Ishikawa (cell line): ENCODE measurements at regions not wholly inside any gene's neighbourhood (a gene's known extent, or its start where the extent isn't known, plus 50 kb on each side); places are given as distances from the start of the nearest gene placed in this dataset.

Experiments used
- CEBPB ChIP-seq: IDR thresholded peaks from 2 replicates; pipeline ENCODE4 v1.6.1; 2012
- CREB1 ChIP-seq: IDR thresholded peaks from 2 replicates; pipeline ENCODE4 v1.6.1; 2012; ENCODE audit warnings: low read depth
- EGR1 ChIP-seq: IDR thresholded peaks from 2 replicates; pipeline ENCODE4 v1.6.1; 2012
- EP300 ChIP-seq: IDR thresholded peaks from 2 replicates; pipeline ENCODE4 v1.6.1; 2012; ENCODE audit warnings: borderline replicate concordance
- FOXM1 ChIP-seq: IDR thresholded peaks from 2 replicates; pipeline ENCODE4 v1.6.1; 2012; ENCODE audit warnings: low read depth, borderline replicate concordance
- MAX ChIP-seq: IDR thresholded peaks from 2 replicates; pipeline ENCODE4 v1.6.1; 2012
- NFIC ChIP-seq: IDR thresholded peaks from 2 replicates; pipeline ENCODE4 v1.6.1; 2012
- RAD21 ChIP-seq: IDR thresholded peaks from 2 replicates; pipeline ENCODE4 v1.6.1; 2012; ENCODE audit warnings: low read depth
- TAF1 ChIP-seq: IDR thresholded peaks from 2 replicates; pipeline ENCODE4 v1.6.1; 2012; ENCODE audit warnings: low read depth, mild to moderate bottlenecking
- TCF12 ChIP-seq: IDR thresholded peaks from 2 replicates; pipeline ENCODE4 v1.6.1; 2012; ENCODE audit warnings: low read depth
- TEAD4 ChIP-seq: IDR thresholded peaks from 2 replicates; pipeline ENCODE4 v1.6.1; 2012
- YY1 ChIP-seq: IDR thresholded peaks from 2 replicates; pipeline ENCODE4 v1.6.1; 2012; ENCODE audit warnings: low read depth
- ZBTB7A ChIP-seq: IDR thresholded peaks from 2 replicates; pipeline ENCODE4 v1.6.1; 2012; ENCODE audit warnings: low read depth
- TF ChIP-seq, protein P1 (sequence below): IDR thresholded peaks from 2 replicates; pipeline ENCODE4 v1.6.1; 2012; ENCODE audit warnings: low read depth, mild to moderate bottlenecking
- TF ChIP-seq, protein P2 (sequence below): IDR thresholded peaks from 2 replicates; pipeline ENCODE4 v1.6.1; 2012

GRCh38 chr7:115441033-115441432 lies 519.1 kb downstream of the MDFIC start:
- TF ChIP-seq EGR1 (no peak), FOXM1 (no peak), TEAD4 (no peak), MAX (no peak), EP300 (no peak), ZBTB7A (no peak), YY1 (no peak), CREB1 (no peak), RAD21 (no peak), TAF1 (no peak), CEBPB (no peak), NFIC (no peak), TCF12 (no peak)
- TF ChIP-seq, protein P1, sequence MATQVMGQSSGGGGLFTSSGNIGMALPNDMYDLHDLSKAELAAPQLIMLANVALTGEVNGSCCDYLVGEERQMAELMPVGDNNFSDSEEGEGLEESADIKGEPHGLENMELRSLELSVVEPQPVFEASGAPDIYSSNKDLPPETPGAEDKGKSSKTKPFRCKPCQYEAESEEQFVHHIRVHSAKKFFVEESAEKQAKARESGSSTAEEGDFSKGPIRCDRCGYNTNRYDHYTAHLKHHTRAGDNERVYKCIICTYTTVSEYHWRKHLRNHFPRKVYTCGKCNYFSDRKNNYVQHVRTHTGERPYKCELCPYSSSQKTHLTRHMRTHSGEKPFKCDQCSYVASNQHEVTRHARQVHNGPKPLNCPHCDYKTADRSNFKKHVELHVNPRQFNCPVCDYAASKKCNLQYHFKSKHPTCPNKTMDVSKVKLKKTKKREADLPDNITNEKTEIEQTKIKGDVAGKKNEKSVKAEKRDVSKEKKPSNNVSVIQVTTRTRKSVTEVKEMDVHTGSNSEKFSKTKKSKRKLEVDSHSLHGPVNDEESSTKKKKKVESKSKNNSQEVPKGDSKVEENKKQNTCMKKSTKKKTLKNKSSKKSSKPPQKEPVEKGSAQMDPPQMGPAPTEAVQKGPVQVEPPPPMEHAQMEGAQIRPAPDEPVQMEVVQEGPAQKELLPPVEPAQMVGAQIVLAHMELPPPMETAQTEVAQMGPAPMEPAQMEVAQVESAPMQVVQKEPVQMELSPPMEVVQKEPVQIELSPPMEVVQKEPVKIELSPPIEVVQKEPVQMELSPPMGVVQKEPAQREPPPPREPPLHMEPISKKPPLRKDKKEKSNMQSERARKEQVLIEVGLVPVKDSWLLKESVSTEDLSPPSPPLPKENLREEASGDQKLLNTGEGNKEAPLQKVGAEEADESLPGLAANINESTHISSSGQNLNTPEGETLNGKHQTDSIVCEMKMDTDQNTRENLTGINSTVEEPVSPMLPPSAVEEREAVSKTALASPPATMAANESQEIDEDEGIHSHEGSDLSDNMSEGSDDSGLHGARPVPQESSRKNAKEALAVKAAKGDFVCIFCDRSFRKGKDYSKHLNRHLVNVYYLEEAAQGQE = no peak

- TF ChIP-seq TAF1 (no peak), ZBTB7A (no peak), NFIC (no peak), TCF12 (no peak), YY1 (no peak), TEAD4 (no peak), MAX (no peak), CEBPB (no peak), RAD21 (no peak), FOXM1 (no peak), EP300 (no peak), CREB1 (no peak), EGR1 (no peak)
- TF ChIP-seq, protein P1 = no peak
- TF ChIP-seq, protein P2, sequence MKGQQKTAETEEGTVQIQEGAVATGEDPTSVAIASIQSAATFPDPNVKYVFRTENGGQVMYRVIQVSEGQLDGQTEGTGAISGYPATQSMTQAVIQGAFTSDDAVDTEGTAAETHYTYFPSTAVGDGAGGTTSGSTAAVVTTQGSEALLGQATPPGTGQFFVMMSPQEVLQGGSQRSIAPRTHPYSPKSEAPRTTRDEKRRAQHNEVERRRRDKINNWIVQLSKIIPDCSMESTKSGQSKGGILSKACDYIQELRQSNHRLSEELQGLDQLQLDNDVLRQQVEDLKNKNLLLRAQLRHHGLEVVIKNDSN = no peak
Observed at GRCh38 chr7:115435178-115435577, 513.3 kb downstream of the MDFIC start.

GRCh38 chr7:115429918-115430317 lies 508.0 kb downstream of the MDFIC start:
- TF ChIP-seq, protein P1 = no peak
- TF ChIP-seq TCF12 (no peak), CREB1 (no peak), EGR1 (no peak), EP300 (no peak), RAD21 (no peak), NFIC (no peak), FOXM1 (no peak), TEAD4 (no peak), MAX (no peak), YY1 (no peak), TAF1 (no peak), CEBPB (no peak), ZBTB7A (no peak)
- TF ChIP-seq, protein P2 = no peak

- TF ChIP-seq EP300 = no peak
- TF ChIP-seq, protein P1 = peak; percentile 55
Observed at GRCh38 chr7:115417662-115418061, 495.8 kb downstream of the MDFIC start.
